HG03108 (cell line): ENCODE measurements at regions not wholly inside any gene's neighbourhood (a gene's known extent, or its start where the extent isn't known, plus 50 kb on each side); places are given as distances from the start of the nearest gene placed in this dataset.

ENCODE experiments used
- ATAC-seq: cut with Tn5 transposase; IDR thresholded peaks from one replicate; pipeline ENCODE4 v1.9.1; 2021; ENCODE audit warnings: moderate library complexity; ENCODE audit not compliant: unreplicated experiment

GRCh38 chr6:81484251-81484650, 268.2 kb downstream of the TENT5A start:
- no peak for ATAC-seq

- ATAC-seq: no peak
These were observed 272.3 kb downstream of the TENT5A start for GRCh38 chr6:81480139-81480538.

DNA sequence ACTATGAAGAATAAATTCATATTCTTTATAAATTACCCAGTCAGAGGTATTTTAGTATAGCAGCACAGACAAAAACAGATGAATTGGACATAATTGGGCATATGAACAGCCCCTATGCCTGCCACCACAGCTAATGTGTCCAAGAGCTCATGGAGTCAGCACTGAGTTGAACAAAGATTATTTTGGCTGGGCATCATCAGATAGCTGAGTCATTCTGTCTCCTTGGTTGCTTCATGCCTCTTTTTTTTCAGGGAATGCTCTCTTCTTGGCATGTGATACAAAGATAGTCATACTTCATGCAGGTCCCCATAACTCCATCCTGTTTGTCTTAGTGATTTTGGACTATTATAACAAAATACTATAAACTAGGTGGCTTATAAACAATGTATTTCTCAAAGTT, 275.6 kb downstream of the TENT5A start:
- no peak for ATAC-seq

DNA sequence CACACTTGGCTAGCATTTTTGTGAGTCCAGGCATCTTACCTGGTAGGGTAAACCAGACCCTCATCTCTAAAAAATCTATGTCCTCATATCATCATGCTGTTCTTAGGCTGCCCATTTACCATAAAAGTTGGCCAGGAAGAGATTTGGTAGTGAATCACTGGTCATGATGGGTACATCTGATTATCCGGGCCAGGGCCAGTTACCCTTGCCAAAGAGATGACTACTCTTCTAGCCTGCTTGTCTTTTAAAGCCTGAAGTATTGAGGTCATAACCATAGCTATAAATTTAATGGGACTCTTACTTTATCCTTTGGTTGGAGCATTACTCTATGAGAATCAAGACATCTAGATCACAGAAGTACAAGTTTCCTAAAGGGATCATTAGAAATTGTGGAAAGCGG, 276.8 kb downstream of the TENT5A start:
- no peak for ATAC-seq

GRCh38 chr6:81465859-81466258, 286.6 kb downstream of the TENT5A start:
- no peak for ATAC-seq

DNA sequence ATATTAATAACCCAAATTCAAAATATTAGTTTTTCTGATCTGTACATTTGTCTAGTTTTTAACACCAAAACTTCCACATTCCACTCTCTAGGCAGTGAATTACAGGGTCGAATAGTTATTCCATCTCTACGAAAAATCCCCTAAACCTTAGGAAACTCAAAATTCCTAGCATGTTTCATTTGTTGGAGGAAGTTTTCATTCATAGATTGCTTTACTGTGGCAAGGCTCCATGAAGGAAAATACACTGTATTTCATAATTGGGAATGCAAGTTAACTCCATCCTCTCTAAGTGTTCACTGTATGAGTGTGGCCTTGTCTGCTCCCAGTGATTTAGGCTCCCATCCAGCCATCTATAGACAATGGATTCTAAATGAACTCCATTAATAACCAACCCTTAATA, 296.1 kb downstream of the TENT5A start:
- no peak for ATAC-seq

- no peak for ATAC-seq
These were observed 296.8 kb downstream of the TENT5A start for GRCh38 chr6:81455641-81456040.

DNA sequence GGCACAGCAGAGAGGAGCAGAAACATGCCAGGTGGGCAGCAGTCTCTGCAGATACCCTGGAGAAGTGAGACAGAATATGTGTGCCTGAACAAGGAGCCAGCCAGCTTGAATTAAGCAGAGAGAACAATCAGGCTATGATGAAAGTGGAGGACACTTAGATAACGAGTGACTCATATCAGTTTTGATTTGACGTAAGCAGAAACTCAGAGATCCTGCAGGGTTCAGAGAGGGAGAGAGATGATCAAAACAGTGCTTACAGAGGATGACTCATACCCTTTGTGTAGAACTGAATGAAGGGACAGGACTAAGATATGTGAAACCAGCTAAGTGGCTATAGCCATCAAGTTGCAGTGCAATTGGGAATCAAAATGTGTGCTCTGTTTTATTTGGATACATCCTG, 300.7 kb downstream of the TENT5A start:
- peak; percentile 74 for ATAC-seq

GRCh38 chr6:81450180-81450579, 302.3 kb downstream of the TENT5A start:
- ATAC-seq: no peak

DNA sequence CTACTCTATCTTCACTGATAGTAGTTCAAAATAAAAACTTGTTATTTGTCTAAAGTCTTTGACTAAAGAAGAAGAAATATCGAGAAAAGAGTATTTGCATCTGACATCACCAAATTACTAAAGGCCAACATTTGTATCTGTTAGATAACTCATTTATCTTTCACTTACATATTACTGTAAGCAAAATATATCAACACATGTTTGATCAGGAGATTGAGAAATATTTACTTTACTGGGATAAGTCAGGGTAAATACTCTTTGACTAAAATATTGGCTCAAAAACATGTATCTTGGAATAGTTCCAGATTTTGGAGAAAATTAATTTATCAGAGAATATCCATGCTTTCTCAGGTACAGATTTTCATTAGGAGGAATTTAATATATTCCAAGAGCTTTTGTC, 306.0 kb downstream of the TENT5A start:
- ATAC-seq: no peak

- no peak for ATAC-seq
These were observed 313.1 kb downstream of the TENT5A start for GRCh38 chr6:81439417-81439816.

GRCh38 chr6:81436990-81437389, 315.5 kb downstream of the TENT5A start:
- no peak for ATAC-seq

- no peak for ATAC-seq
These were observed 339.2 kb downstream of the TENT5A start for GRCh38 chr6:81413306-81413705.

GRCh38 chr6:81401970-81402690, 350.4 kb downstream of the TENT5A start:
- no peak for ATAC-seq

DNA sequence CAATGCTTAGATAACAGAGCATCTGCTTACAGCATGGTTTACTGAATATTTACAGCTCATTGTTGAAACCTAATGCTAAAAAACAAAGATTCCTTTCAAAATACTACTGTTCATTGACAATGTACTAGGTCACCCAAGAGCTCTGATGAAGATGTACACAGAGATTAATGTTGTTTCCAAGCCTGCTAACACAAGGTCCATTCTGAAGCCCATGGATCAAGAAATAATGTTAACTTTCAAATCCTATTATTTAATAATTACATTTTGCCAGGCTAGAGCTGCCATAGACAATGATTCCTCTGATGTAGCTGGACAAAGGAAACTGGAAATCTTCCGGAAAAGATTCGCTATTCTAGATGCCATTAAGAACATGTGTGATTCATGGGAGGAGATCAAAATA, 355.6 kb downstream of the TENT5A start:
- no peak for ATAC-seq

- ATAC-seq: no peak
These were observed 365.3 kb downstream of the TENT5A start for GRCh38 chr6:81387163-81387562.

DNA sequence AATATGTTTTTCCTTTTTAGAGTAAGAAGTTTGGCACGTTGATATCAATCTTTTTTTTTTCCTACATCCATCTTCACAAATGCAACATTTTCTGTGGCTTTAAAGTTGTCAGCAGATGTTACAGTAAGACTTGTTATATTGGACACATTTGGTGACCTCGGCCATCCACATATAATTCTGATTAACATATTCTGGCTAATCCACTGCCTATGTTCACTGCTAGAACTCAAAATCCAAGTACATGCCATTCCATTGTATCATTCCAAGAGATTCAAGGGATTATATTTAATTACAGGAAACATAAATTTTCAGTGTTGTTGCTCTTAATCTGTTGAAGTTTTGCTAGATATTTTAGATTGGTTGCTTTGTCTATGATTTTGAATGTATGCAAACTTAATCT, 367.6 kb downstream of the TENT5A start:
- ATAC-seq: no peak

- no peak for ATAC-seq
These were observed 369.0 kb downstream of the TENT5A start for GRCh38 chr6:81383472-81383871.

GRCh38 chr6:81382852-81383251, 369.6 kb downstream of the TENT5A start:
- no peak for ATAC-seq

- no peak for ATAC-seq
These were observed 371.0 kb downstream of the TENT5A start for GRCh38 chr6:81381382-81381916.

DNA sequence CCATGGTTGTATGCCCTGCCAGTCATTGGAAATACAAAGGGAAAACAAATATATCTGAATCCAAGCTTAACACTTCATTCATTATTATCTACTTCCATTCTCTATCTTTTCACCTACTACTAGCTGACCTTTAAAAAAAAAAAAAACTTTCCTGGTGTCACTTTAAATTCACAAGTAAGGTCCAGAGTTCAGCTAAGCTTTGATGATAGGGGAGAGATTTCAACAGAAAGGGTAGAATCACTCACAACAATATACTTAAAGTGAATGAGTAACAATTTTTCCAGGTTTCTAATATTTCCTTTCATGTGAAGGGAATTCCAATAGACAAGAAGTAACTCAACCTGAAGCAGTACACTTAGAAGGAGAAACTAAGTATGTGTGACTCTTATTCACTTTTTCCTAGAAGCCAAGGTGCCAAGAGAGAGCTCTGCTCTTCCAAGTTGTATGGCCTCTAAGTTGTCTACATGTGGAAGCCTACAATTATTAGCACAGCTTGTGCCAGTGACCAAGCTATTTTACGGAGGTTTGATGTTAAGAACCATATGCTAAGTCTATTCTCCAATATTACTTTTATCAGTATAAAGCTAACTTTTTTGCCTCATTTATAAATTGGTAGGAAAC, 371.7 kb downstream of the TENT5A start:
- ATAC-seq: no peak

GRCh38 chr6:81376745-81377144, 375.7 kb downstream of the TENT5A start:
- no peak for ATAC-seq

GRCh38 chr6:81373414-81373813, 379.1 kb downstream of the TENT5A start:
- ATAC-seq: no peak
